ENCODE measurements at regions not wholly inside any gene's neighbourhood (a gene's known extent, or its start where the extent isn't known, plus 50 kb on each side); places are given as distances from the start of the nearest gene placed in this dataset.

DNA sequence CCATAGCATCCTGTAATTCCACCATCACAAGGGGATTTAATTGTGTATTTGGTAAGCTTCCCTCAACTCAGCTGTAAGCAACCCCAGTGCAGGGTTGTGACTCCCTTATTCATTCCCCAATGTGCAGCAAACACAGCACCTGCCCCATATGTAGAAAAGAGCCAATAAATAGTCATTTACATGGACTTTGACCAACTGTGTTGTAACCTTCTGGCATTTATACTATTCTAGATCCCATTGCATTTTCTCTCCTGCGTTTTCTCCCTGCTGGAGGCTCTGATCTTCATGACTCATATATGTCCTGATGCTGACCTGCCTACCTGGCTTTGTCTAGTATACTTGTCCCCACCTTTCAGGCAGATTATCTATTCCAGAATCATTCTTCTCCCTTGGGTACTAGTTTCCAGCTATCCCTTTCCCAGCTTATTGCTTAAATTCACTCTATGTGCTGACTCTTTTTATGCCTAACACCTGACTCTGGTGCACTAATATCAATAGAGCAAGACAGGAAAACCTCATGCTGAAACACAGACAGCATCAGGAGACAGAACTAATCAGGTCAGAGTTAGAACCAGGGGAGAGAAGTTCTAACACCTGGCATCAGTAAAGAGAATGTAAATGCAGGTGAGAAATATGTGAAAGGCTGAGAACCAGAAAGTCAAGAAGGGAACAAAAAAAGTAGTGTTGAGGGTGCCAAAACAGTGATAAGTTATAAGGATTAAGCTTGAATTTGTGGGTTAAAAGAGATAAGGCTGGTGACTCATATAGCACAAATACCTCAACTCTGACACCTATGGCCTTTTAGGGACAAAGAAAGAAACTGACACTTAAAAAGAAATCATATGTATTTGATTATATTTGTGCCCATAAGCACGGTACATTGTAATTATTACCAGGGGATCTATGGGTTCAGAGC lies 402.7 kb downstream of the IPMK start:
- Mint-ChIP-seq H3K36me3 (no peaks in the 10 kb centered on the region), H3K4me1 (ENCODE audit: low read depth) (no peaks in the 10 kb centered on the region), H3K27me3 (no peaks in the 10 kb centered on the region), H3K27ac (no peak overlapping the region), H3K9me3 (ENCODE audit: low read depth) (peaks cover 4% of the 10 kb centered on the region), H3K4me3 (no peak overlapping the region)

DNA sequence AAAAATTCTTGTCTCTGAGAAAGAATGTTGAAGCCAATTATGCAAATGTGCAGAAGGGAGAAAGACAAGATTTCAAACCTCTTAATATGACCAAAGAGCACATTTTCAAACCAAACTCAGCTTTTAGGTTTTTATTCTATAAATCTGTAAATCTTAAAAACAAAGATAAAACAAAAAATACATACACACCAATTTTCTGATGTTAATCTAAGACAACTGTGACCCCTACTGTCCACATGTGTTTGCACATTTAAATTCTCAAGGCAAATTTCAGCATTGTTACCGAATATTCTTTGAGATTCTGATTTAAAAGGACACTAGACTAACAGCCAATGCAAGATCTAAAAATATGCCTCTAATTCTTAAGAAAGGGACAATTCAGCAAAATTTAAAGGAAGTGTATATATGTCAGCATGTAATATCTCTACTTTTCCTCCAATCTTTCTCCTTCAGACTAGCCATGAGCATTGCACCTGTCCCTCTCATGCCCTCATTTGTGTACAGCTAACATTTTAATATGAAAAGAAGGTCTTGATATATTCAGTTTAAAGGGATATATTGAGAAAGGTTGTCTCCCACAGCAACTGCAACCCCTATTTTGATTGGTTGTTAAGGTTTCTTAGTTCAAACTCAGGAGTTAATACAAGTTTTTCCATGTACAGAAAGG lies 417.9 kb downstream of the IPMK start:
- Mint-ChIP-seq H3K36me3 (no peaks in the 10 kb centered on the region), H3K9me3 (ENCODE audit: low read depth) (no peaks in the 10 kb centered on the region), H3K4me1 (ENCODE audit: low read depth) (no peaks in the 10 kb centered on the region), H3K4me3 (no peak overlapping the region), H3K27ac (no peak overlapping the region), H3K27me3 (no peaks in the 10 kb centered on the region)

DNA sequence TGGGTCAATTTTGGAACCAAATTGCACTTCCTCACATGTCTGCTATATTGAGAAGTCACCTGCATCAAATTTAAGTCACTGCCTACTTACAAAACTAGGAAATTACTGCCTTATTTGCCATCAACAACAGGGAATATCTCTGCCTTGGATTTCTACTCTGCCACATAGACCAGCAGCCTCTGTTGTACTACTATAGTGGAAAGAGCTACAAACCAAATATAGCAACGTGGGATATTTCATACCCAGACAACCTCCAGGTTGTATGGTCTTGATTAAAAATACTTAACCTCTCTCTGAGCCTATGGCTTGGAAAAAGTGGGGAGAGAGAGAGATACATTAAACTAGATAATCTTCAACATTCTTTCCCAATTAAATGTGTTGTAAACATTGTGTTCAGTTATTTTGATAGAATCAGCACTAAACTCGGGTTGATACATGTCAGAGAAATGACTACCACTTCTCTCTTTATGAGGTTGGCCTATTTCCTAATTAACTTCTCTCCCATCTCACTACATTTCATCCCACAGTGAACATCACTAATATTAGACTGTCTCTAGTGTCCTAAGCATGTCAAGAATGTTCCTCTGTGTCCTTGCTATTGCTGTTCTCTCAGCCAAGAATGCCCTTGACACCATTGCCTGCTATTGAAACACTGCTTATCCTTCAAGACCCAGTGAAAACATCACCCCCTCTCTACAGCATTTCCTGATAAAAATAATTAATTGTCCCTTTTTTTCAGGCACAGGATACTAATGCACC lies 421.2 kb downstream of the IPMK start:
- Mint-ChIP-seq H3K27ac (no peak overlapping the region), H3K4me3 (no peak overlapping the region), H3K9me3 (ENCODE audit: low read depth) (no peaks in the 10 kb centered on the region), H3K4me1 (ENCODE audit: low read depth) (no peaks in the 10 kb centered on the region), H3K36me3 (no peaks in the 10 kb centered on the region), H3K27me3 (no peaks in the 10 kb centered on the region)

DNA sequence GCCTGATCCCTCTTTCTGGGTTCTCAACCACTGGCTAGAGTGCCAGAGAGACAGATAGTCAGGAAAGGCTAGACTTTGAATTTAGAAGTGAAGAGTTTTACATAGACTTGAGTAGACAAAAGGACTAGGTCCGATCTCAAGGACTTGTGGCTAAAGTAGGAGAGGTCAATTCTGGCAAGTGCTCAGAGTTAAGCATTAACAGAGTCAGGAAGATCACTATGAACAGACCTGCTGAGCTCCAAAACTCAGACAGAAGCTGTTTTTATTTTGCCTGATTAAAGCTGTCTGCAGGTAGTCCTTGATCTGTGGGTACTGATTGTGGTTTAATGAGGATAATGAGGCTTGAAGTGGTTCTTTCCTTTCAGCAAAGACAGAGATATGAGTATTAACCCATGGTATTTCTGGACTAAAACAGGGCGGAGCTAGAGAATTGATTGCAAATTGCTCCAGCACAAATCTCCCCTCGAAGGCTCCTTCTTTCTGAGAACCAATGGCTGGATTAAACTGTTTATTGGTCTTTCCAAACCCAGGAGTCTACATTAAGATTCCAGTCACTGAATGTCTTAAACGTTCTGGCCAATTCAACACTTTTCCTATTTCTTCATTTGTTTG lies 423.2 kb downstream of the IPMK start:
- H3K4me3 Mint-ChIP-seq, result no peak overlapping the region
- H3K27ac Mint-ChIP-seq, result no peak overlapping the region
- no peaks in the 10 kb centered on the region for H3K36me3 Mint-ChIP-seq
- no peaks in the 10 kb centered on the region for H3K27me3 Mint-ChIP-seq
- H3K4me1 Mint-ChIP-seq (ENCODE audit: low read depth), result no peaks in the 10 kb centered on the region
- peaks cover 9% of the 10 kb centered on the region for H3K9me3 Mint-ChIP-seq (ENCODE audit: low read depth)

DNA sequence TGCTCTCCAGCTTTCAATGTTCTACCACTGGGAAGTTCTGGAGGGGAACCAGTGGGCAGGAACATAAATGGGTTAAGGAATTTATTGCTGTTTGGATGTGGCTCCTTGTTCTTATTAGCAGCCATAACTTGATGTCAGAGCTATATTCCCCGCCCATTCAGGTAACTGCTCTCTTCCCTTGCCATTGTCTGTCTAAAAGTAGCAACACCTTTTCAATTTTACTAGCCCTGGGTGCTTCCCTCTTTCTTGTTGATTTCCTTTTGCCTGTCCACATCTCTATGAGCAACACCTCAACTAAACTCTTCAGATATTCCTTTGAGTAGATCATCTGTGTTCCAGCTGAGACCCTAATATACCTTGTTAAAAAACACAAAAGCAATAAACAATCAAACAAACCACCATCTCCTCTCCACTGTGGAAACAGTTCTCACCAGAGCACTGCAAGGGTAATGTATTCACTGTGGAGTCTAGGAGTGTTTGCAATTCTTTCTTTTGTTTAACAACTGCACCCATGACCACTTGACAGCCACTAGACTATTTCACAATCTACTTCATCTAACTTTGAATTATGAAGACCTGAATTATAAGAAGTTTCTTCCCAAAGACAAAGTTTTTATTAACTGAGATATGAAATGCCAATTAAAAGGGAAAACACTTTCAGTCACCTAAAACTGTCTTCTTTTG lies 436.7 kb downstream of the IPMK start:
- no peak overlapping the region for H3K4me3 Mint-ChIP-seq
- no peaks in the 10 kb centered on the region for H3K9me3 Mint-ChIP-seq (ENCODE audit: low read depth)
- H3K4me1 Mint-ChIP-seq (ENCODE audit: low read depth), result no peaks in the 10 kb centered on the region
- no peak overlapping the region for H3K27ac Mint-ChIP-seq
- H3K27me3 Mint-ChIP-seq, result no peaks in the 10 kb centered on the region
- H3K36me3 Mint-ChIP-seq, result no peaks in the 10 kb centered on the region

DNA sequence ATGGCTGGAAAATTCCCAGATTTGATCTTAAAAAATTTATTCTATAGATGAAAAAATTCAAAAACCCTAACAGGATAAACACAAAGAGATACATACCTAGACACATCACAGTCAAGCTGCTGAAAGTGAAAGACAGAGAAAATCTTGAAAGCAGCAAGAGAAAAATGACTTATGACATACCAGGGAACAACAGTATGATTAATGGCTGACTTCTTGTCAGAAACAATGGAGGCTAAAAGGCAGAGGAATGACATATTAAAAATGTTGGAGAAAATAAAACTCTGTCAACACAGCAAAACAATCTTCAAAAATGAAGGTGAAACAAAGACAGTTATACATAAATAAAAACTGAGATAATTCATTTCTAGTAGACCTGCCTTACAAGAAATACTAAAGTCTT lies 442.7 kb downstream of the IPMK start:
- H3K4me1 Mint-ChIP-seq (ENCODE audit: low read depth), result no peaks in the 10 kb centered on the region
- no peak overlapping the region for H3K27ac Mint-ChIP-seq
- no peaks in the 10 kb centered on the region for H3K36me3 Mint-ChIP-seq

DNA sequence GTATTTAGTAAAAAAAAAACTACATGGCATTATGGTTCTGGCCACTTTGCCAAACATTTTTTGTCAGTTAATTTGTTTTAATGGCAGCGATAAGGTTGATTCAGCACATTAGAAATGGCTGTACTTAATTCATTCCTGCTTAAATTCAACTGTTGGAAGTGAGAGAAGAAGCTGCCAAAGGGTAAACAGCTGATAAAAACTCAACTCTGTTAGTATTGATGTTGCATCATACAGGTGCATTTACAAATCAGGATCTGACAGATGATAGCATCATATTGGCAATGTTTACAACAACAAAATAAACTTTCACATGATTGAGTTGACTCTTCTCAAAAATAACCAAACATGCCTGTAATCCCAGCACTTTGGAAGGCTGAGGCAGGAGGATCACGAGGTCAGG lies 444.3 kb downstream of the IPMK start:
- H3K9me3 Mint-ChIP-seq (ENCODE audit: low read depth), result peaks cover 3% of the 10 kb centered on the region
- H3K27ac Mint-ChIP-seq, result no peak overlapping the region
- H3K4me3 Mint-ChIP-seq, result no peak overlapping the region
- H3K27me3 Mint-ChIP-seq, result no peaks in the 10 kb centered on the region
- no peaks in the 10 kb centered on the region for H3K36me3 Mint-ChIP-seq
- no peaks in the 10 kb centered on the region for H3K4me1 Mint-ChIP-seq (ENCODE audit: low read depth)

More for the DNA sequence above, 442.7 kb downstream of the IPMK start:
- Mint-ChIP-seq H3K27me3 (no peaks in the 10 kb centered on the region), H3K4me3 (no peak overlapping the region), H3K9me3 (ENCODE audit: low read depth) (peaks cover 3% of the 10 kb centered on the region)

DNA sequence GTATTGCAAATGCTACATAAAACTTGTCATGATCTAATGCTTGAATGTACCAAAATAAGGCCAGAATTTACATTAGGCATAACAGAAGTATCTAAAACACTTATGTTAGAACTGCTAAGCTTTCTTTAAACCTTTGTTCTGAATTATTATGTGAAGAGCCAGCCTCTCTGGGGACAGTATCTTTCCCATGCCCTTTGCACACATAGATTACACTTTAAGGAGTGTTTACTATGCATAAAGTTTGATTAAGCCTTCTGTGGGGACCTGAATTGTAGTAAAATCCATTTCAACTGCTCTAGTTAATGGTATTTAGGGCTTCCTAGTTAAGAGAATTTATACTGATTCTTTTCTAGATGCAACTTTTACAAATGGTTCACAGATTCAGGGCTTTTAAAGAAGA lies 444.7 kb downstream of the IPMK start:
- Mint-ChIP-seq H3K4me1 (ENCODE audit: low read depth) (no peaks in the 10 kb centered on the region), H3K27me3 (no peaks in the 10 kb centered on the region), H3K27ac (no peak overlapping the region), H3K9me3 (ENCODE audit: low read depth) (peaks cover 3% of the 10 kb centered on the region), H3K4me3 (no peak overlapping the region), H3K36me3 (no peaks in the 10 kb centered on the region)

DNA sequence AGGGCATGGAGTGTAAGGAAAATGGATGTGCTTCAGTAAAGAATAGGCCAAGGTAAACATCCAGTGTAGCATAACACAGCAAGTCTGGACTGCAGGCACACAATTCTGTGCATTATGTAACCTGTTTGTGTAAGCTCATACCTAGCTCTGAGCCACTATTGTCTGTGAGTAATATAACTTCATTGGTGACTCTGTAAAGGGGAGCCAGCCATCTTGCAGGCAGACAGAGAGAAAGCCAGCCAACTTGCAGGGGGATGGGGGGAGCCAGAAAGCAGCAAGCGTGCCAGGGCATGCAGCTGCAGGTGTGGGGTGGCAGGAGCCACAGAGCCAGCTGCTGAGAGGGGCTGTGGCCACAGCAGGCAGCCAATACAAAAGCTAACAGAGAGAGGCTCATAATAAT lies 449.2 kb downstream of the IPMK start:
- H3K9me3 Mint-ChIP-seq (ENCODE audit: low read depth), result no peaks in the 10 kb centered on the region
- no peak overlapping the region for H3K27ac Mint-ChIP-seq
- no peak overlapping the region for H3K4me3 Mint-ChIP-seq
- H3K27me3 Mint-ChIP-seq, result no peaks in the 10 kb centered on the region
- no peaks in the 10 kb centered on the region for H3K36me3 Mint-ChIP-seq
- H3K4me1 Mint-ChIP-seq (ENCODE audit: low read depth), result no peaks in the 10 kb centered on the region

DNA sequence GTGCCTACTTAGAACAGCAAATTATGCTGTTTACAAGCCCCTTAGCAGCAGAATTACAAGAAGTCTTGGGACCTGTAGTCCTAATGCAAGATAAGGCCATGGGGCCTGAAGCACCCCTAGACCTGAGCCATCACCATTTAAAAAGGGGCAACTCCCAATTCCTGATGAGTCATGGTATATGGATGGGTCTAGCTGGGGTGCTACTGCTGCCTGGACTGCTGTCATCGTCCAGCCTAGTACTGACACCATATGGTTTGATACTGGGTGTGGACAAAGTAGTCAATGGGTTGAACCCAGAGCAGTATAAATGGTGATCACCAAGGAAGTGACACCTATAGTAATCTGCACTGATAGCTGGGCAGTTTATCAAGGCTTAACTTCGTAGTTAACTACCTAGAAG lies 450.0 kb downstream of the IPMK start:
- Mint-ChIP-seq H3K9me3 (ENCODE audit: low read depth) (no peaks in the 10 kb centered on the region), H3K4me1 (ENCODE audit: low read depth) (no peaks in the 10 kb centered on the region), H3K36me3 (no peaks in the 10 kb centered on the region), H3K27me3 (no peaks in the 10 kb centered on the region), H3K4me3 (no peak overlapping the region), H3K27ac (no peak overlapping the region)

DNA sequence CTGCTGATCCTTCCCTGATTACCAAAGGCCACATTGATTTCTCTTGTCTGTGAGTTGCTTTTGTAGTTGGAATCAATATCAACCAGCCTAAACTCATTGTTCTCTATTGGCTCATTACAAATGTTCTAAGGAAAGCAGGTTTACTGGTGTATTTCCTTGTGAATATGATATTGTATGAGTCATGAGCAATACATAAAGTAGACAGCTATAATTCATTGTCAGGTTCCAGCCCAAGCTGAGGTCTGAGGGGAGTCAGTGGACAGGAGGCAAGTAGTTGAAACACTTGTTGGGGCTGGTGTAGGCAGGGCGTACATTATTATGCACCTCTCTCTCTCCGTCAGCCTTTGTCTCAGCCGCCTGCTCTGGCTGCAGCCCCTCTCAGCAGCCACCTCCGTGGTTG lies 451.7 kb downstream of the IPMK start:
- Mint-ChIP-seq H3K4me1 (ENCODE audit: low read depth) (no peaks in the 10 kb centered on the region), H3K9me3 (ENCODE audit: low read depth) (no peaks in the 10 kb centered on the region), H3K27me3 (no peaks in the 10 kb centered on the region), H3K27ac (no peak overlapping the region), H3K36me3 (no peaks in the 10 kb centered on the region), H3K4me3 (no peak overlapping the region)

DNA sequence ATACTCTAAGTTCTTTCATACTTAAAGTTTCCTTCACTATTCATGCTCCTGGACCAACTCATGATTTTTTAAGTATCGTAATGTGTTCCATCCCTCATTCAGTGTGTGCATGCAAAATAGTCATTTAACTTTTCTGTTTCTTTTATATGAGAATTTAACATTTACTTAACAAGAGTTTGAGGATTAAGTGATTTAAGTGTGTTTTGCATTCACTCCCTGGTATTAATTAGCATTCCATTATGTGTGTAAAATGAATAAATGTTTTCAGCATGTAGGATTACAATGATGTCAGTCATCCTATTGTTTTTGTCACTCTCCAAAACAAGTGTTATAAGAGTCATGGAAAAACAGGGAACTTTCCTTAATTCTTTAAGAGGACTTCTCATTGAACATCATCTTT lies 457.7 kb downstream of the IPMK start:
- Mint-ChIP-seq H3K4me1 (ENCODE audit: low read depth) (no peaks in the 10 kb centered on the region), H3K27ac (no peak overlapping the region), H3K9me3 (ENCODE audit: low read depth) (no peaks in the 10 kb centered on the region), H3K4me3 (no peak overlapping the region), H3K36me3 (no peaks in the 10 kb centered on the region), H3K27me3 (no peaks in the 10 kb centered on the region)

DNA sequence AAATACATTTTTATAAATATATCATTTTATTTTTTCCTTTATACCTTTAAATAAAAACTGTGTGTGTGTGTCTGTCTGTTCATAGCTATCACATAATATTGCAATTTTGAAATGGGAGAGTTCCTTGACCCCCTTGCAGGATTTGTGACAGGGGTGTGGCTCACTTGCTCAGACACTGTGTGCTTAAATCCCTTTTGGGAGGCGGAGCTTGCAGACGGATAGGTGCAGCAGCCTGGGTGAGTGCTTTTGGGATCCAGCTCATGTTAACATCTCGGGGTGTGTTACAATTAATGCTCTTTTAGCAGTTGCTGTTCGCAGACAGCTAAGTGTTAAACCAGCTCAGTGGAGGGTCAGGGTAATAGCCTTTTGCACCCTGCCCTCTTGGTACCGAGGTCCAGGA lies 459.8 kb downstream of the IPMK start:
- Mint-ChIP-seq H3K36me3 (no peaks in the 10 kb centered on the region), H3K27ac (no peak overlapping the region), H3K4me3 (no peak overlapping the region), H3K4me1 (ENCODE audit: low read depth) (no peaks in the 10 kb centered on the region), H3K9me3 (ENCODE audit: low read depth) (peaks cover 3% of the 10 kb centered on the region), H3K27me3 (no peaks in the 10 kb centered on the region)

DNA sequence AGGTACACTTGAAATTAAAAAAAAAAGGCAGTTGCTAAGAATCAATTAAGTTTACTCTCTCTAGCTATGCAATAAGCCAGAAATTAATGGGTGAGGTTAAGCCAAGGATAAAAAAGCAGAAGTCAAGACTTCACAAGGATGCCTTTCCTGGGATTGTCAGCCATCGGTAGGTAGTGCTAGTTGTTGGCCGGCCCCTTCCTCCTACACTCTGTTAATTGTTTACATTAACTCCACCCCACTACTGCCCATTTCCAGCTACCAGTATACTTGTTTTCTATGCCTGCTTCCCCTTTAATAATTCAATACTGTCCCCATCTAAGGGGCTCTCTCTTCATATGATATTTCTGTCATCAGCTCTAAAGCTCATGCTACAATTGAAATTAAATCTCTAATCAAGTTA lies 461.0 kb downstream of the IPMK start:
- H3K27me3 Mint-ChIP-seq, result no peaks in the 10 kb centered on the region
- no peak overlapping the region for H3K4me3 Mint-ChIP-seq
- no peaks in the 10 kb centered on the region for H3K36me3 Mint-ChIP-seq
- H3K4me1 Mint-ChIP-seq (ENCODE audit: low read depth), result no peaks in the 10 kb centered on the region
- no peak overlapping the region for H3K27ac Mint-ChIP-seq
- peaks cover 3% of the 10 kb centered on the region for H3K9me3 Mint-ChIP-seq (ENCODE audit: low read depth)
